ENCODE measurements at regions not wholly inside any gene's neighbourhood (a gene's known extent, or its start where the extent isn't known, plus 50 kb on each side); places are given as distances from the start of the nearest gene placed in this dataset.

- Mint-ChIP-seq H3K27me3 (no peaks in the 10 kb centered on the region), H3K4me3 (no peak overlapping the region), H3K4me1 (no peaks in the 10 kb centered on the region), H3K27ac (no peak overlapping the region), H3K36me3 (no peaks in the 10 kb centered on the region), H3K9me3 (peaks cover 4% of the 10 kb centered on the region)
- no peak for DNase-seq
Measured at GRCh38 chr4:33025236-33025635, 2305.1 kb downstream of the PCDH7 start.

GRCh38 chr4:33029976-33030375 is 2309.8 kb downstream of the PCDH7 start:
- no peak overlapping the region for H3K27ac Mint-ChIP-seq
- H3K4me3 Mint-ChIP-seq: no peak overlapping the region

GRCh38 chr4:33031328-33031727 is 2311.2 kb downstream of the PCDH7 start:
- H3K27ac Mint-ChIP-seq: no peak overlapping the region
- no peaks in the 10 kb centered on the region for H3K9me3 Mint-ChIP-seq
- DNase-seq: no peak
- H3K27me3 Mint-ChIP-seq: no peaks in the 10 kb centered on the region
- no peaks in the 10 kb centered on the region for H3K4me1 Mint-ChIP-seq
- H3K4me3 Mint-ChIP-seq: no peak overlapping the region
- H3K36me3 Mint-ChIP-seq: no peaks in the 10 kb centered on the region

More at GRCh38 chr4:33029976-33030375, 2309.8 kb downstream of the PCDH7 start:
- DNase-seq: no peak
- Mint-ChIP-seq H3K36me3 (no peaks in the 10 kb centered on the region), H3K9me3 (no peaks in the 10 kb centered on the region), H3K4me1 (no peaks in the 10 kb centered on the region), H3K27me3 (no peaks in the 10 kb centered on the region)

GRCh38 chr4:33037464-33037863 is 2317.3 kb downstream of the PCDH7 start:
- Mint-ChIP-seq H3K27me3 (no peaks in the 10 kb centered on the region), H3K4me3 (no peak overlapping the region), H3K4me1 (no peaks in the 10 kb centered on the region), H3K27ac (no peak overlapping the region), H3K9me3 (no peaks in the 10 kb centered on the region), H3K36me3 (no peaks in the 10 kb centered on the region)
- no peak for DNase-seq

- no peaks in the 10 kb centered on the region for H3K36me3 Mint-ChIP-seq
- H3K4me1 Mint-ChIP-seq: no peaks in the 10 kb centered on the region
Measured at GRCh38 chr4:33045334-33045733, 2325.2 kb downstream of the PCDH7 start.

GRCh38 chr4:33052241-33052640 is 2332.1 kb downstream of the PCDH7 start:
- Mint-ChIP-seq H3K27ac (no peak overlapping the region), H3K36me3 (no peaks in the 10 kb centered on the region), H3K27me3 (no peaks in the 10 kb centered on the region), H3K4me3 (no peak overlapping the region), H3K4me1 (no peaks in the 10 kb centered on the region), H3K9me3 (peaks cover 3% of the 10 kb centered on the region)
- DNase-seq: no peak

More at GRCh38 chr4:33045334-33045733, 2325.2 kb downstream of the PCDH7 start:
- Mint-ChIP-seq H3K9me3 (peaks cover 3% of the 10 kb centered on the region), H3K27ac (no peak overlapping the region), H3K4me3 (no peak overlapping the region), H3K27me3 (no peaks in the 10 kb centered on the region)
- DNase-seq: no peak

- H3K9me3 Mint-ChIP-seq: peaks cover 1% of the 10 kb centered on the region
- H3K4me3 Mint-ChIP-seq: no peak overlapping the region
- no peaks in the 10 kb centered on the region for H3K4me1 Mint-ChIP-seq
- no peak overlapping the region for H3K27ac Mint-ChIP-seq
- H3K27me3 Mint-ChIP-seq: no peaks in the 10 kb centered on the region
- no peak for DNase-seq
- H3K36me3 Mint-ChIP-seq: no peaks in the 10 kb centered on the region
Measured at GRCh38 chr4:33054161-33054560, 2334.0 kb downstream of the PCDH7 start.

GRCh38 chr4:33054656-33055196 is 2334.6 kb downstream of the PCDH7 start:
- no peak for DNase-seq
- Mint-ChIP-seq H3K27ac (no peak overlapping the region), H3K4me3 (no peak overlapping the region), H3K4me1 (no peaks in the 10 kb centered on the region), H3K36me3 (no peaks in the 10 kb centered on the region), H3K9me3 (peaks cover 1% of the 10 kb centered on the region), H3K27me3 (no peaks in the 10 kb centered on the region)

GRCh38 chr4:33057736-33058135 is 2337.6 kb downstream of the PCDH7 start:
- H3K27me3 Mint-ChIP-seq: no peaks in the 10 kb centered on the region
- no peak overlapping the region for H3K4me3 Mint-ChIP-seq
- H3K27ac Mint-ChIP-seq: no peak overlapping the region
- H3K36me3 Mint-ChIP-seq: no peaks in the 10 kb centered on the region
- H3K4me1 Mint-ChIP-seq: no peaks in the 10 kb centered on the region
- no peak for DNase-seq
- H3K9me3 Mint-ChIP-seq: peaks cover 3% of the 10 kb centered on the region

GRCh38 chr4:33058998-33059397 is 2338.8 kb downstream of the PCDH7 start:
- Mint-ChIP-seq H3K27ac (no peak overlapping the region), H3K9me3 (peaks cover 4% of the 10 kb centered on the region), H3K27me3 (no peaks in the 10 kb centered on the region), H3K4me1 (no peaks in the 10 kb centered on the region), H3K36me3 (no peaks in the 10 kb centered on the region), H3K4me3 (no peak overlapping the region)
- DNase-seq: no peak

GRCh38 chr4:33060674-33061542 is 2340.7 kb downstream of the PCDH7 start:
- Mint-ChIP-seq H3K4me3 (no peak overlapping the region), H3K4me1 (no peaks in the 10 kb centered on the region), H3K36me3 (no peaks in the 10 kb centered on the region), H3K9me3 (peaks cover 5% of the 10 kb centered on the region), H3K27me3 (no peaks in the 10 kb centered on the region), H3K27ac (no peak overlapping the region)
- no peak for DNase-seq

GRCh38 chr4:33061727-33062126 is 2341.6 kb downstream of the PCDH7 start:
- Mint-ChIP-seq H3K27ac (no peak overlapping the region), H3K27me3 (no peaks in the 10 kb centered on the region), H3K36me3 (no peaks in the 10 kb centered on the region), H3K4me1 (no peaks in the 10 kb centered on the region), H3K9me3 (peaks cover 5% of the 10 kb centered on the region), H3K4me3 (no peak overlapping the region)
- no peak for DNase-seq

- Mint-ChIP-seq H3K36me3 (no peaks in the 10 kb centered on the region), H3K4me1 (no peaks in the 10 kb centered on the region), H3K27me3 (no peaks in the 10 kb centered on the region), H3K4me3 (no peak overlapping the region), H3K27ac (no peak overlapping the region), H3K9me3 (peaks cover 5% of the 10 kb centered on the region)
- no peak for DNase-seq
Measured at GRCh38 chr4:33062155-33062806, 2342.1 kb downstream of the PCDH7 start.

GRCh38 chr4:33063241-33063640 is 2343.1 kb downstream of the PCDH7 start:
- no peaks in the 10 kb centered on the region for H3K4me1 Mint-ChIP-seq
- no peak overlapping the region for H3K4me3 Mint-ChIP-seq
- no peaks in the 10 kb centered on the region for H3K36me3 Mint-ChIP-seq
- no peaks in the 10 kb centered on the region for H3K27me3 Mint-ChIP-seq
- H3K9me3 Mint-ChIP-seq: peaks cover 5% of the 10 kb centered on the region
- no peak overlapping the region for H3K27ac Mint-ChIP-seq
- no peak for DNase-seq

GRCh38 chr4:33064238-33064637 is 2344.1 kb downstream of the PCDH7 start:
- Mint-ChIP-seq H3K9me3 (peaks cover 7% of the 10 kb centered on the region), H3K4me1 (no peaks in the 10 kb centered on the region), H3K36me3 (no peaks in the 10 kb centered on the region), H3K27me3 (no peaks in the 10 kb centered on the region), H3K4me3 (no peak overlapping the region), H3K27ac (no peak overlapping the region)
- no peak for DNase-seq
